ENCODE measurements at regions not wholly inside any gene's neighbourhood (a gene's known extent, or its start where the extent isn't known, plus 50 kb on each side); places are given as distances from the start of the nearest gene placed in this dataset.
"Not testable (repeated sequence)": the region's sequence is repeated elsewhere in the genome, so short reads cannot be mapped to it uniquely, and the experiment has no call there.

DNA sequence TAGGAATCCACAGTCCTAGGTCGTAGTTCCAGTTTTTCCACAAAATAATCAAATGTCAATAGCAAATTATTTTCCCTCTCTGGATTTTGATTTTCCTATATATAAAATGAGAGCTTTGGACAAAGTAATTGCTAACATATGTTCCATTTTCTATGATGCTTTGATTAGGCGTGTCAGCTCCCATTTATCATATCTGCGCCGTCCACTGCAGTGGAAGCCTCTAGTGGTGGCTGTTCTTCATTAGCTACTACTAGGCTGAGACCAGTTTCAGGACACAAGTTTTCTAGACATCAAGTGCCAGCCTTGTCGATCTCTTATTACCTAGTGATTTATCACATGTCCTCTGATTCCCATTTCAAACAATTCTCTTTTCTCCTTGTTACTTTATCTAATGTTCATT, 271.5 kb downstream of the TUSC7 start:
- in situ Hi-C loops (cut with HindIII; ENCODE audit: low sequenced_read_pairs), result no loop called here

DNA sequence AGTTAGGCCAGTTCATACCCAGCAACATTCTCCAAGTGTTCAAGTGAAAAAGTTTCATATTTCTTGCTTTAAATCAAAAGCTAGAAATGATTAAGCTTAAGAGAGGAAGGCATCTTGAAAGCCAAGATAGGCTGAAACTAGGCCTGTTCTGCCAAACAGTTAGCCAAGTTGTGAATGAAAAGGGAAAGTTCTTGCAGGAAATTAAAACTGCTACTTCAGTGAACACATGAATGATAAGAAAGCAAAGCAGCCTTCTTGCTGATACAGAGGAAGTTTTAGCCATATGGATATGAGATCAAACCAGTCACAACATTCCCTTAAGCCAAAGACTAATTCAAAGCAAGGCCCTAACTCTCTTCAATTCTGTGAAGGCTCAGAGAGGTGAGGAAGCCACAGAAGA, 274.7 kb downstream of the TUSC7 start:
- in situ Hi-C loops (cut with HindIII; ENCODE audit: low sequenced_read_pairs), result no loop called here

DNA sequence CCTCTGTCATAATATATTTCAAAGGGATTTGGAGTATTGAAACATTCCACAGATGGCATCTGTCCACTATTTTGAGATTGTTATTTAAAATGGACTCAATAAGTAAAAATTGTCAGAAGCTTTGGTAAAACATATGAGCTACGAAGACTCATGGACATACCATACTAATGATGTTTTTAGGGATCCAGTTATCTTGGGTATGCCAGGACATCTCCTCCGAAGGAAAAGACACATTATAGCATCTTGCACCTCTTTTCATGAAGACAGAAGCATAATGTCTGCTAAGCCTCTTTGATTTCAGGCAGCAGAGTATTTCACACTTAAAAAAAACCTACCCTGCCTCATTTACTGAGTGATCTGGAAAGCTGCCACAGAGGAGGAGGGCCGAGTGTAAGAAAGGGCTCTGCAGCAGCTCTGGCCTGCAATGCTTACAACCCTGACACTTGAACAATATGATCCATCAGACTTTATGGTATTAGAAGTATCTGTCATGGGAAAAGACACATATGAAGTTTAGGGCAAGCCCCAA, 284.8 kb downstream of the TUSC7 start:
- in situ Hi-C loops (cut with HindIII; ENCODE audit: low sequenced_read_pairs), result loop anchor here (5.0 kb wide), 1 partner anchor 78 kb away; no protein-coding TSS in a partner anchor

DNA sequence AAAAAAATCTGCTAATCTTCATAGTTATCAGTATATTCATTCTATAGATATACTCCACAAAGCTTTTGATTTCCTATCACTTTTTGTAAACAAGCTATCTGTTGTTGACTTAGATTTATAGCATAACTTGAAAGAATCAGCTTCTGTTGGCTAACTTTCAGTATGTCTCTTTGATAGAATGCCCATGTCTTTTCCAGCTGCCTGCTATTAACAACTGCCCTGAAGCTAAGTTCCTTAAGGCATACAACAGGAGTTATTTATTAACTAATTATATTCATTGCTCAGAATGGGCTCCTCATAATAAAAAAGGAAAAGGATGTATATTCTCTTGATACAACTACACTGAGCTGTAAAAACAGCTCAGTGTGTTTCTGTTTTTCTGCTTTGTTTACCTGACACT, 293.9 kb downstream of the TUSC7 start:
- in situ Hi-C loops (cut with HindIII; ENCODE audit: low sequenced_read_pairs), result no loop called here

DNA sequence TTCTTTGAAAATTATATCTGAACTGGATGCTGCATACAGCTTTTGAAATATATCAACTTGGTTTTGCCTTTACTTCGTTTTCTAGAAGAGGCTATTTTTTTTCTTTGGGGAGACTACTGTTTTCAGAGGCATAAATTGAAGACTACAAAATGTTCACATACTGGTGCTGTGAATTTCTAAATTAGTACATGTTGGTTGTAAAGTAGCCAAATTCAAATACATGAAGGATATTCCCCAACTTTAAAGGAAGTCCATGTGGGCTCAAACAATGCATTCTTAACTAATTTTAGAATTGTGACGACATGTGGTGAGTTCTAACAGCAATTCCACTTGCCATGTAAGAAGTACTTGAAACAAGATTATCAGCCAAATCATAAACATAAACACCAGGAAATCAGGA, 295.7 kb downstream of the TUSC7 start:
- in situ Hi-C loops (cut with HindIII; ENCODE audit: low sequenced_read_pairs), result no loop called here

DNA sequence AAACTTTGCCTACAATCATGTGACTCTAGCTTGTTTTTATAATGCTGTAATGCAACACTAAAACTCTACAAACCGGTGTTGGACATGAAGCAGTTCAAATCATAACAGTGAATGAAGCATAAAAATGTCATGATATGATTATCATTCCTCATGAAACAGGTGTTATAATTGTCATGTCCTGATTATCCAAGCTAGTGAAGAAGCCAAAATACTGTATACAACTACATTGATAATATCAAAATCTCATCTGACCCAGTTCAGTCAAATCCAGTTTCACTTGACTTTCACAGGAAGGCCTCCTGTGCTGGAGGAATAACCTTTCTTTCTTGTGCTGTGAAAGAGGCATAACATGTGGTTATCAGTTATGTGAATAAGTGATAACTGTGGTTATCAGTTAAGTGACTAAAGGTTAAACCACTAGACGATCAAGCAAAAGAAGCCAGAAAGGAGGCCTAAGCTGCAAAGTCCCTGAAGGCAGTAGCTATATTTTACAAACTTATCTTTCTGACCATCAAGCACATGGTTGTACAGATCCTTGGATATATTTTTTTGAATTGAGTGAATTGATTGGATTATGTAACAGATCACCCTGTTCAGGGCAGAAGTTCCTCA, 296.4 kb downstream of the TUSC7 start:
- in situ Hi-C loops (cut with HindIII; ENCODE audit: low sequenced_read_pairs), result no loop called here

DNA sequence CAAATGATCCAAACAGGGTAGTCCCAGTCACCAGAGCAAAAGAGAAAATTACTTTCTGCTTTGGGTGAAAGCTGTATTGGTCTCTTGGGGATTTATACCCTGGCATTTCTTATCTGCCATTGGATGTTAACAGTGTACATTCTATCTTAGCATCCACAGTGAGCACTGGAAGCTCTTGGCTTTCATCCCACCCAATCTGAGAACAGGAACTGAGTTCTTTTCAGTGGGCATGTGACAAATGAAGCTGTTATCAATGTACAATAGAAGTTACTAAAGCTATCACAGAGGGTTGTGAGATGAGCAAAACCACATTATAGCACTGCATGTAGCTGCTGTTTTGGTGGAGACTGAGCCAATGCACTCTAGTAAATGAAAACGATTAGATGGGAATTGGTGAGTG, 300.7 kb downstream of the TUSC7 start:
- in situ Hi-C loops (cut with HindIII; ENCODE audit: low sequenced_read_pairs), result no loop called here

DNA sequence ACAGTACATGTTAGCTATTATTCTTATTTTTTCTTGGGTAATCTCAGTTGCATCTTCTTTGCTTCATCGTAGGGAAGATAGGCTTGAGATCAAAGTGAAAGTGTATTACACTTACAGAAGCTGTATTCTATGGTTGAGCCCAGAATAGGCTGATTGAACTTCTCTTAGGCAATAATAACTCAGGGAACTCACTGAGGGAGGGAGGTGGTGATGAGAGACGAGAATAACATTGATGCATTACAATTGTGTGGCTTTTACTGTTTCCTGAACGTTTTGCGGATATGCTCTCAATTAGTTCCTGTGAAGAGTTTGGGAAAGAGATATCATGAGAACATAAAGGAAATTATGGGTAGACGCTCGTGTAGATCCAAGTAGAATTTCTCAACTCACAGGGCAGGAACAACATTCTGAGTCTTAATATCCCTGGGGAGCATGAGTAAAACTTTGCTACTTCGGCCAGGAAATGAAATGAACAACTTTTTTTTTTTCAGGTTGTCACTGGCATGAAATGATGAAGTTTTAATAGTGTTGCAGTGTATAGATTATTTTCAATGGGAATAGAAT, 302.2 kb downstream of the TUSC7 start:
- in situ Hi-C loops (cut with HindIII; ENCODE audit: low sequenced_read_pairs), result no loop called here

DNA sequence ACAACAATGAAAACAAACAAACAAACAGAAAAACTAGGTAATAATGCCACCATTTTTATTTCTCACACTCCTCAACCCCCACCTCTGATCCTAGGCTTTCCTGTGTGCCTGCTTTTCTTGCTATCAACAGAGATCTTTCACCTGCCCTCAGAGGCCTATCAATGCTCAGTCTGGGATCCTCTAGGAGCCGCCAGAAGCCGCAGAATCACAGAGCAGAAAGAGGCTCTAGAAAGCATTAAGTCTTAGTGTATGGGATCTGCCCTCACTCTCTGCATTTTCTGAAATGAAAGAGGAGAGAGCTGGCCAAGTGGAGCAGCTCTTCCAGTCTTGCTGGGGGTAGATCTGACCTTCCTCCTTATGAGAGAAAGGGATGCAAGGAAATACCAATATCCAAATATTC, 306.8 kb downstream of the TUSC7 start:
- in situ Hi-C loops (cut with HindIII; ENCODE audit: low sequenced_read_pairs), result no loop called here

DNA sequence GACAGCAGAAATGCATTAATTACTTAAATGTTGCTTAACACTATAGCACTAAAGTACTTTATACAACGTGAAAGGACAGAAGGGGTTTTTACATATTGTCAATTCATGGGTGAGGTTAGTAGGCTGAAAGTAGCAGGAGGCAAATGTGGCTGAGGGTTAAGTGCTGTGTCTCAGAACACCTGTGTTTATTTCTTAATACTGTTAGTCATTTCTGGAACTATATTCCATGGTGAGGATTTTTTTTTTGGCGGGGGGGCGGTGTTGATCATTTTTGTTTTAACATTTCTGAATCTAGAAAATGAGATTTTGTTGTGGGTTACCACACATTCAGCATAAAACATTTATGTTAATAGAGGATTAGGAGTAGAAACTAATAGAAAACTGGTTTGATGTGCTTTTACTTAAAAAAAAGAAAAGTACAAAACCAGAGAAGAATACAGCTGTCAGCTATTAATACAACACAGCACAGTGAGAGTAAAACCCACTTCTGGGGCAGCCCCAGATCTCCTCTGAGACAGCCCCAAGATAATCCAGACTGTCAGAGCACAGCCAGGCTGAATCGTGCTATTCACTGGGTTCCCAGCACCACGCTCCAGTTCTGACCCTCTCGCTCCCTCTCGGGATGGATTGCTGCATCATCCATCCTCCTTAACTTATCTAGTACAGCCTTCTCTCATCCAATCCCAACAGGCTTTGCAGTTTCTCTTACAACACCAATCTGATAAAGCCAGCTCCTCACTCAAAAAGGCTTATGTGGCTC, 307.7 kb downstream of the TUSC7 start:
- in situ Hi-C loops (cut with HindIII; ENCODE audit: low sequenced_read_pairs), result no loop called here

DNA sequence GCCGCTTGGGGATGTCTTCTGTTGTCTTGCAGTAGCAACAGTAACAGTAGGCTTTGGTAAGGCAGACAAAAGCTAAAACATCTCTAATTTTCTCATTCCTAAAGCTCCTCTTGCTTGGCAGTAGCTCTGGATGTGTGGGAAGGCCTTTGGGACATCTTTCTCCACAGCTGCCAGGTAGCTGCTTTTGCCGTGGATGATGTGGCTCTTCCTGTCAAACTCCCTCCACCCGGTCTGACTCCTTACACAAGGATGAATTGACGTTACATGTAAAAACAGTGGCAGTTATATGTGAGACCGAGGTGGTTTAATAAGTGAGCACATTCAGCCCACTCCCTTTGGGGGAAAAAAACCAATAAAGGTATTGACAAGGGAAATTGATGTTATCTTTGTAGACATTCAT, 309.1 kb downstream of the TUSC7 start:
- in situ Hi-C loops (cut with HindIII; ENCODE audit: low sequenced_read_pairs), result no loop called here

DNA sequence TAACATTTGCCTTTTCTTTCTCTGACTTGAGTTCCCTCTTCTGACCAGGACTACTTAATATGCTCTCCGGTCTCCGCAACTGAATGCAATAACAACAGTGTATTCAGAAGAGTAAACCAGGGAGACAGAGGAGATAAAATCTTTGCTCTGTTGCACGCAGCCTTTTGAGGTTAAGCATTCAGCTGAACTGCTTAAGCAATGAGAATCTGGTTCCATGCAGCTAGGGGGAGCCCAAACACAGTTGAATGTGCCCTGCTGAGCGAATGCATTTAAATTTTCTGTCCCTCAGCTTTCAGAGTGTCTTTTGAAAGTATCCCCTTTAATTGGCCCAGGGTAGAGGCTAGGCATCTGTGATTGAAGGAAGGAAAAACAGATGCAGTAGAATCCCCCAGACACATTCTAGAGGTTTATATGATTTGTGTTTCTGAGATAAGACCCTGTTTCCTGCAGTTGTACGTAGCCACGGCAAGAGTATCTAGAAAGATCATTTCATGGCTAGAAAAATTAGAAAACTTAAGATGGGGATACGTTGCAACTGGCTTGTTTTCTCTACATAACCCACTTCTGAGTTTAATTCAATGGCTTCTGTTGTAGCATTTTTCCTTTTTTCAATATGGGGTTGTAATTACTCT, 309.6 kb downstream of the TUSC7 start:
- in situ Hi-C loops (cut with HindIII; ENCODE audit: low sequenced_read_pairs), result no loop called here

DNA sequence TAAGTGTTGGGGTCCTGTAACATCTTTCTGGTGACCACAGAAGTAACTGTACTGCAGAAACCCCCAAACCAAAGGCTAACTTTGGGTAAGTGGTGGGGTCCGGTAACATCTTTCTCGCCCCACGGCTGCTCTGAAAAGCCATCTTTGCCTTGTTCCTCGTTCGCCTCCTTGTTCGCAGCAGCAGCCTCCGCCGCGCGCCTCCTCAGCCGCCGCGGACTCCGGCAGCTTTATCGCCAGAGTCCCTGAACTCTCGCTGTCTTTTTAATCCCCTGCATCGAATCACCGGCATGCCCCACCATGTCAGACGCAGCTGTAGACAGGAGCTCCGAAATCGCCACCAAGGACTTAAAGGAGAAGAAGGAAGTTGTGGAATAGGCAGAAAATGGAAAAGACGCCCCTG, 316.8 kb downstream of the TUSC7 start:
- in situ Hi-C loops (cut with HindIII; ENCODE audit: low sequenced_read_pairs), result no loop called here

DNA sequence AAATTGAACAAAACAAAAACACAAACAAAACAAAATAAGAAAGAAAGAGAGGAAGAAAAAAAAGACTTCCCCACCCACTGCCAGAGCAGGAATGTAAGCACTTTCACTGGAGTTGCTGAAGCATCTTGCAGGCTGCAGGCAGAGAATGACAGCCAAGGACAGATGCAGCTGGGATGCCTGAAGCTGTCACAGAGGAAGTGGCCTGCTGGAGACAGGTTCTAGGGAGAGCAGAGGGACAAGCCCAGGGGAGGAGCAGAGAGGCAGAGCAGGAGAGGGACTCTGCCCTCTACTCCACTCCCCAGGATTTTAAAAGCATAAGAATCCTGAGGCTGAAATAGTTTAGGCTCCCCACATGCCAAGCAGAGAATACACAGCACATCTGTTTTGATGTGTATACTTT, 326.2 kb downstream of the TUSC7 start:
- in situ Hi-C loops (cut with HindIII; ENCODE audit: low sequenced_read_pairs), result no loop called here

DNA sequence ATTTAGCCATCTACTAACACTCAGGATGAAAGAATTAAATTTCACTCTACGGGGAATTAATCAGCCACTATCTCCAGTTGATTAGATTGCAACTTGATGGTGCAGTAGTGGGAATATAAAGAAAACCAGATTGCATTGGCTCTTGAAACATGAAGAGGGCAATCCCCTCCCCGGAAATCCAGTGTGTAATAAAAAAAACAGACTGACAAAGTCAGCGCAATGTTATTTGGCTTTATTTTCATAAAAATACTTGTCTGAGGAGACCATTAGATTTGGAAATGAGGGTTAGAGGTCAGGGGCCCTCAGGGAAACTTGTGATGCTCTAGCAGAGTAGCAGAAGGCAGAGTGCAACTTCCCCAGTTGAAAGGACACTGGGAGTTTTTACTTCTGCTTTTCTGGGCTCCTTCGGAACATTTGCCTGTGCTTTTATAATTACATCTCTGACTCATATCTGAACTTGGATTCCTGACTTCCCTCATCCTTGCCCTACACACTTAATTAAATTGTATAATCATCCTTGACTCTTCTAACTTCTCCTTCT, 326.8 kb downstream of the TUSC7 start:
- in situ Hi-C loops (cut with HindIII; ENCODE audit: low sequenced_read_pairs), result no loop called here

DNA sequence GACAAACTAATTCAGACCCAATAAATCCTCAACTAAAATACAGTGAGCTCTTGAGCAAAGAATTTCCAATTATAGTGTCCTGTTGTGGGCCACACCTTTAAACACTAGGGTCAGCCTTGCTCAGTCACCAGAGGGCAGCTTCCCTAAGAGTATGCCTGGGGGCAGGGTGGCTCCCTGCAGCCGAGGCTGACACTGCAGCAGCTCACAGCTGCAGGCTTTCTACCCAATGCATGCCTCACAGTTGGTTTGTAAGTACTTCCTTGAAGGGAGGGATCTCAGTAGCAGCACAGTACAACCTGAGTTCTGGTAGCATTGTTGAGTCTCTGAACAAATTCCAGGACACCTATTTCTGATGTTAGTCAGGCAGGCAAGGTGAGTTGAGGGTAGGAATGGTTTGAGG, 335.6 kb downstream of the TUSC7 start:
- in situ Hi-C loops (cut with HindIII; ENCODE audit: low sequenced_read_pairs), result no loop called here

DNA sequence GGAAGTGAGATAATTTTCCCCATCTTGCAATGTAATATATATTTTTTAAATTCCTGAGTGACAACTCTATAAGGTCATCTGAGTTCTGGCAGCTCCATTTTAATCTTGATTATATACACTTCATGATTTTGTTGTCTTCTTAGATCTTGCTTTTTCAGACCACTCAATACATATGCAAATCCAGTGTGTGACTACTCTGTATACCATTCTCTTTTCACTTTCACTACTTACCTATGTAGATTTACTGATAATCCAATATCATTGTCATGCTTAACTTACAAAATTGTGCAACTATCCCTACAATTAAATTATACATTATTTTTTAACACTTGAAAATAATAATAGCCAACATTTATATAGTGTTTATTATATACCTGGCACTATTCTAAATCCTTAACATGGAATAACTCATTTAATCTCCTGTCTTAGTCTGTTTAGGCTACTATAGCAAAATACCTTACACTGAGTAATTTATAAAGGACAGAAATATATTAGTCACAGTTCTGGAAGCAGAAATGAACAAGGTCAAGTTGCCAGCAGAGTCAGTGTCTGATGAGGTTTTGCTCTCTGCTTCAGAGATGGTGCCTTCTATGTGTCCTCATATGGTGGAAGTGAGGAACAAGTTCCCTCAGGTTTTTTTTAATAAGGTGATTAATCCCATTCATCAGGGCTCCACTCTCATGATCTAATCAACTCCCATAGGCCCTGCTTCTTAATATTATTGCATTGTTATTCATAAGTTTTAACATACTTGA, 338.5 kb downstream of the TUSC7 start:
- in situ Hi-C loops (cut with HindIII; ENCODE audit: low sequenced_read_pairs), result no loop called here

DNA sequence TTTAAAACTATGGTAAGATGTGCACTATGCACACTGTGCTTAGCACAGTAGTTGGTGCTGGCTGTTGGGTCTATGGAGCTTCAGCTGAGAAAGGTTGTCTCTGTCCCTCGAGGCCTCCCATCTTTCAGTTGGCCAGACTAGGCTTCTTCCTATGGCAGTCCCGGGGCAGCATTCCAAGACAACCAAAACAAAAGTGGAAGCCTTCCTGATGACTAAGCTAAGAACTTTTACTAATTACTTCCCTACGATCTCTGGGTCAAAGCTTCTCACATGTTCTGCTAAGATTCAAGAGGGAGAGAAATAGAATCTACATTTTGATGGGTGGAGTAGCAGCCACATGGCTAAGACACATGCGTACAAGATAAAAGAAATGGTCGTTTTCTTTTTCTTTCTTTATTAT, 342.8 kb downstream of the TUSC7 start:
- in situ Hi-C loops (cut with HindIII; ENCODE audit: low sequenced_read_pairs), result no loop called here

DNA sequence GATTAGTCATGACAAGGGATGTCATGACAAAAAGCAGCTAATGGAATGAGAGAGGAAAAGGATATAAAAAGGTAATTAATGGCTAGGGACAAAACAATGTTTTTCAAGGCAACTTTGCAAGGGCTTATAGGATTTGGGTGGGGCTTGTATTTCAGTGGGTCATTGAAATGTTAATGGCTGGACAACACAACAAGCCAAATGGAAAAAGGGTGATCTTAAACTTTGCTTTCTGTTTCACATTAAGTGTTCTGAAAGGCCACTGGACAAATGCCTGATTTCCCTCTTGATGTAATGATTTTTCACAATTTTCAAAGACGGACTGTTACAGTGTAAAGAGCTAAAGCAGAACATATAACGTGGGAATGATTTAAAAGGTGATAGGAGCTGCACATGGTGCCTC, 345.0 kb downstream of the TUSC7 start:
- in situ Hi-C loops (cut with HindIII; ENCODE audit: low sequenced_read_pairs), result no loop called here

DNA sequence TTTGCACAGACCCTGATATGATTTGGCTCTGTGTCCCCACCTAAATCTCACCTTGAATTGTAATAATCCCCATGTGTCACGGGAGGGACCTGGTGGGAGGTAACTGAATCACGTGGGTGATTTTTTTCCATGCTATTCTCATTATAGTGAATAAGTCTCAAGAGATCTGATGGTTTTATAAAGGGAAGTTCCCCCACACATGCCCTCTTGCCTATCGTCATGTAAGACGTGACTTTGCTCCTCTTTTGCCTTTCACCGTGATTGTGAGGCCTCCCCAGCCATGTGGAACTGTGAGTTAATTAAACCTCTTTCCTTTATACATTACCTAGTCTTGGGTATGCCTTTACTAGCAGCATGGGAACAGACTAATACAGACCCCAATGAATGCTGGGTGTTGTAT, 347.4 kb downstream of the TUSC7 start:
- in situ Hi-C loops (cut with HindIII; ENCODE audit: low sequenced_read_pairs), result not testable (repeated sequence)
